ENCODE measurements at regions not wholly inside any gene's neighbourhood (a gene's known extent, or its start where the extent isn't known, plus 50 kb on each side); places are given as distances from the start of the nearest gene placed in this dataset.

- no TSS peak for BruUV-seq (replicated peaks)
- DNase-seq (ENCODE audit: unreplicated experiment), result no peak
- H3K36me3 Mint-ChIP-seq (ENCODE audit: insufficient read depth, unreplicated experiment), result no peaks in the 10 kb centered on the region
- H3K9me3 Mint-ChIP-seq (ENCODE audit: unreplicated experiment), result peaks cover 16% of the 10 kb centered on the region
- POLR2A ChIA-PET, result no interaction called here
- no peak overlapping the region for H3K4me3 Mint-ChIP-seq (ENCODE audit: unreplicated experiment)
- TF ChIP-seq, protein P1, sequence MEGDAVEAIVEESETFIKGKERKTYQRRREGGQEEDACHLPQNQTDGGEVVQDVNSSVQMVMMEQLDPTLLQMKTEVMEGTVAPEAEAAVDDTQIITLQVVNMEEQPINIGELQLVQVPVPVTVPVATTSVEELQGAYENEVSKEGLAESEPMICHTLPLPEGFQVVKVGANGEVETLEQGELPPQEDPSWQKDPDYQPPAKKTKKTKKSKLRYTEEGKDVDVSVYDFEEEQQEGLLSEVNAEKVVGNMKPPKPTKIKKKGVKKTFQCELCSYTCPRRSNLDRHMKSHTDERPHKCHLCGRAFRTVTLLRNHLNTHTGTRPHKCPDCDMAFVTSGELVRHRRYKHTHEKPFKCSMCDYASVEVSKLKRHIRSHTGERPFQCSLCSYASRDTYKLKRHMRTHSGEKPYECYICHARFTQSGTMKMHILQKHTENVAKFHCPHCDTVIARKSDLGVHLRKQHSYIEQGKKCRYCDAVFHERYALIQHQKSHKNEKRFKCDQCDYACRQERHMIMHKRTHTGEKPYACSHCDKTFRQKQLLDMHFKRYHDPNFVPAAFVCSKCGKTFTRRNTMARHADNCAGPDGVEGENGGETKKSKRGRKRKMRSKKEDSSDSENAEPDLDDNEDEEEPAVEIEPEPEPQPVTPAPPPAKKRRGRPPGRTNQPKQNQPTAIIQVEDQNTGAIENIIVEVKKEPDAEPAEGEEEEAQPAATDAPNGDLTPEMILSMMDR (IDR thresholded peaks at IDR 0.05; ENCODE audit: unreplicated experiment), result no peak
- H3K27ac Mint-ChIP-seq (ENCODE audit: low read depth, unreplicated experiment), result no peak overlapping the region
- no peaks in the 10 kb centered on the region for H3K27me3 Mint-ChIP-seq (ENCODE audit: insufficient read depth, unreplicated experiment)
- CTCF ChIA-PET, result no interaction called here
- peaks cover 9% of the 10 kb centered on the region for H3K4me1 Mint-ChIP-seq (ENCODE audit: insufficient read depth, unreplicated experiment)
- intact Hi-C loops (cut with micrococcal nuclease), result no loop called here
Observed at GRCh38 chr12:62205346-62205745, 54.9 kb upstream of the USP15 start.

- no TSS peak for BruUV-seq (replicated peaks)
- POLR2A ChIA-PET, result no interaction called here
- no peaks in the 10 kb centered on the region for H3K36me3 Mint-ChIP-seq (ENCODE audit: insufficient read depth, unreplicated experiment)
Observed at GRCh38 chr12:62207248-62207647, 53.0 kb upstream of the USP15 start.

More at GRCh38 chr12:62207248-62207647, 53.0 kb upstream of the USP15 start:
- Mint-ChIP-seq H3K9me3 (ENCODE audit: unreplicated experiment) (peaks cover 16% of the 10 kb centered on the region), H3K27ac (ENCODE audit: low read depth, unreplicated experiment) (no peak overlapping the region), H3K4me1 (ENCODE audit: insufficient read depth, unreplicated experiment) (peaks cover 16% of the 10 kb centered on the region), H3K4me3 (ENCODE audit: unreplicated experiment) (no peak overlapping the region), H3K27me3 (ENCODE audit: insufficient read depth, unreplicated experiment) (no peaks in the 10 kb centered on the region)
- intact Hi-C loops (cut with micrococcal nuclease), result no loop called here
- CTCF ChIA-PET, result interaction anchor here (0.5 to 4.9 kb wide), 5 partner anchors 14 to 1651 kb away, joined by 3 to 30 read pairs (median 3); a partner anchor contains a TSS
- TF ChIP-seq, protein P1 (IDR thresholded peaks at IDR 0.05; ENCODE audit: unreplicated experiment), result no peak
- DNase-seq (ENCODE audit: unreplicated experiment), result no peak

All from MCF 10A (cell line).